PC-3 (cell line): ENCODE measurements at regions not wholly inside any gene's neighbourhood (a gene's known extent, or its start where the extent isn't known, plus 50 kb on each side); places are given as distances from the start of the nearest gene placed in this dataset.
A peak's percentile ranks its signal among the peaks of the same experiment; 100 is the strongest.

Experiments used
- CTCF ChIP-seq: fragments of 300-600 bp; sonication (generic); conservative IDR thresholded peaks from 2 replicates; pipeline ENCODE4 v1.5.1; 2017; ENCODE audit warnings: antibody characterized with exemption, low read depth, mild to moderate bottlenecking, low read length
- EZH2 ChIP-seq: fragments of 300-600 bp; sonication (generic); IDR thresholded peaks from one replicate; pipeline ENCODE4 v1.6.1; 2017; ENCODE audit warnings: antibody characterized with exemption, mild to moderate bottlenecking, low read length; ENCODE audit not compliant: unreplicated experiment
- EZH2phosphoT487 ChIP-seq: fragments of 300-600 bp; sonication (generic); IDR thresholded peaks from 2 replicates; pipeline ENCODE4 v1.6.1; 2018; ENCODE audit warnings: mild to moderate bottlenecking, antibody characterized with exemption, low read length, borderline replicate concordance

- TF ChIP-seq CTCF (peak; percentile 72), EZH2 (no peak), EZH2phosphoT487 (no peak)
These were observed 426.5 kb upstream of the RASGRP1 start for GRCh38 chr15:38991126-38991525.
